Keratinocyte (primary cell): ENCODE measurements at regions not wholly inside any gene's neighbourhood (a gene's known extent, or its start where the extent isn't known, plus 50 kb on each side); places are given as distances from the start of the nearest gene placed in this dataset.

ENCODE experiments used
- CTCF ChIP-seq, 3 experiments: IDR thresholded peaks in 1 of 3; conservative IDR thresholded peaks in 1 of 3; optimal IDR thresholded peaks in 1 of 3; 2 replicates in 2 of 3; 3 replicates in 1 of 3; pipeline versions ENCODE3 to v1.5.1; 2011; ENCODE audit warnings: low read length in 3 of 3, mild to moderate bottlenecking in 3 of 3, moderate library complexity in 2 of 3, control low read depth in 1 of 3, inconsistent platforms in 1 of 3; ENCODE audit not compliant: insufficient read depth in 2 of 3; ENCODE audit errors: extremely low read depth in 1 of 3
- EZH2 ChIP-seq: IDR thresholded peaks from one replicate; pipeline ENCODE4 v1.6.1; 2012; ENCODE audit warnings: inconsistent platforms, mild to moderate bottlenecking, low read length, moderate library complexity

GRCh38 chr4:152100379-152101201 is 339.8 kb upstream of the GATB start:
- TF ChIP-seq CTCF (optimal IDR thresholded peaks at IDR 0.05 in 1 of 3, IDR thresholded peaks at IDR 0.05 in 1 of 3, conservative IDR thresholded peaks at IDR 0.05 in 1 of 3; ENCODE audit: extremely low read depth in 1 of 3, insufficient read depth in 2 of 3, low read length in 3 of 3) (no peak), EZH2 (no peak)
